OCI-LY1 (cell line): ENCODE measurements at regions not wholly inside any gene's neighbourhood (a gene's known extent, or its start where the extent isn't known, plus 50 kb on each side); places are given as distances from the start of the nearest gene placed in this dataset.
"Not testable (repeated sequence)": the region's sequence is repeated elsewhere in the genome, so short reads cannot be mapped to it uniquely, and the experiment has no call there.

Experiments
- H2AFZ ChIP-seq: fragments of 200-600 bp; sonication (generic), shearing (Covaris generic); 2 replicates; pipeline ENCODE4 v1.6.0; 2014; ENCODE audit warnings: antibody characterized with exemption, mild to moderate bottlenecking, low read length
- H3F3A ChIP-seq: fragments of 200-600 bp; sonication (generic), shearing (Covaris generic); 2 replicates; pipeline ENCODE4 v1.6.0; 2014; ENCODE audit warnings: mild to moderate bottlenecking, antibody characterized with exemption, low read length, moderate library complexity; ENCODE audit not compliant: insufficient read depth
- H3K27ac ChIP-seq: fragments of 200-600 bp; sonication (generic); 2 replicates; pipeline ENCODE4 v1.5.1; 2014; ENCODE audit warnings: low read length, mixed run types, mild to moderate bottlenecking, low read depth; ENCODE audit not compliant: poor library complexity, severe bottlenecking
- H3K27me3 ChIP-seq: fragments of 200-600 bp; sonication (generic); 2 replicates; pipeline ENCODE4 v1.6.0; 2014; ENCODE audit warnings: antibody characterized with exemption, mild to moderate bottlenecking, low read length, moderate library complexity; ENCODE audit not compliant: insufficient read depth
- H3K36me3 ChIP-seq: fragments of 200-600 bp; sonication (generic); 2 replicates; pipeline ENCODE4 v1.6.1; 2014; ENCODE audit warnings: mild to moderate bottlenecking, antibody characterized with exemption, low read length, moderate library complexity, mixed read lengths; ENCODE audit not compliant: insufficient read depth
- H3K4me1 ChIP-seq: fragments of 200-600 bp; sonication (generic); 2 replicates; pipeline ENCODE4 v1.5.1; 2014; ENCODE audit warnings: mild to moderate bottlenecking, low read length, moderate library complexity; ENCODE audit not compliant: insufficient read depth, severe bottlenecking
- H3K4me2 ChIP-seq: fragments of 200-600 bp; sonication (generic), shearing (Covaris generic); 2 replicates; pipeline ENCODE4 v1.6.1; 2014; ENCODE audit warnings: low read length
- H3K4me3 ChIP-seq: fragments of 200-600 bp; sonication (generic); 2 replicates; pipeline ENCODE4 v1.5.1; 2014; ENCODE audit warnings: low read length, low read depth, mild to moderate bottlenecking, mixed read lengths; ENCODE audit not compliant: poor library complexity, severe bottlenecking
- H3K79me2 ChIP-seq: fragments of 200-600 bp; shearing (Covaris generic); 2 replicates; pipeline ENCODE4 v1.6.1; 2016; ENCODE audit warnings: mixed run types, low read length, mixed read lengths; ENCODE audit not compliant: insufficient read depth
- H3K9ac ChIP-seq: fragments of 200-600 bp; sonication (generic), shearing (Covaris generic); 2 replicates; pipeline ENCODE4 v1.6.1; 2014; ENCODE audit warnings: mild to moderate bottlenecking, low read length, mixed read lengths
- H3K9me2 ChIP-seq: fragments of 200-600 bp; sonication (generic), shearing (Covaris generic); 2 replicates; pipeline ENCODE4 v1.6.1; 2014; ENCODE audit warnings: low read depth, mild to moderate bottlenecking, low read length, mixed read lengths
- H3K9me3 ChIP-seq: fragments of 200-600 bp; shearing (Covaris generic); 2 replicates; pipeline ENCODE4 v1.6.1; 2014; ENCODE audit warnings: low read length, mixed read lengths
- H4K20me1 ChIP-seq: fragments of 200-600 bp; sonication (generic), shearing (Covaris generic); 2 replicates; pipeline ENCODE4 v1.6.0; 2016; ENCODE audit warnings: mild to moderate bottlenecking, low read length; ENCODE audit not compliant: insufficient read depth
- EZH2 ChIP-seq: fragments of 200-600 bp; sonication (generic), shearing (Covaris generic); IDR thresholded peaks from 2 replicates; pipeline ENCODE4 v1.8.0; 2017; ENCODE audit warnings: borderline replicate concordance, mixed run types, mild to moderate bottlenecking, antibody characterized with exemption, low read length, moderate library complexity, mixed read lengths
- TF ChIP-seq, protein P1 (sequence below): fragments of 200-600 bp; sonication (generic), shearing (Covaris generic); IDR thresholded peaks from 2 replicates; pipeline ENCODE4 v1.5.1; 2017; ENCODE audit warnings: mild to moderate bottlenecking, antibody characterized with exemption, low read length, moderate library complexity, mixed read lengths

DNA sequence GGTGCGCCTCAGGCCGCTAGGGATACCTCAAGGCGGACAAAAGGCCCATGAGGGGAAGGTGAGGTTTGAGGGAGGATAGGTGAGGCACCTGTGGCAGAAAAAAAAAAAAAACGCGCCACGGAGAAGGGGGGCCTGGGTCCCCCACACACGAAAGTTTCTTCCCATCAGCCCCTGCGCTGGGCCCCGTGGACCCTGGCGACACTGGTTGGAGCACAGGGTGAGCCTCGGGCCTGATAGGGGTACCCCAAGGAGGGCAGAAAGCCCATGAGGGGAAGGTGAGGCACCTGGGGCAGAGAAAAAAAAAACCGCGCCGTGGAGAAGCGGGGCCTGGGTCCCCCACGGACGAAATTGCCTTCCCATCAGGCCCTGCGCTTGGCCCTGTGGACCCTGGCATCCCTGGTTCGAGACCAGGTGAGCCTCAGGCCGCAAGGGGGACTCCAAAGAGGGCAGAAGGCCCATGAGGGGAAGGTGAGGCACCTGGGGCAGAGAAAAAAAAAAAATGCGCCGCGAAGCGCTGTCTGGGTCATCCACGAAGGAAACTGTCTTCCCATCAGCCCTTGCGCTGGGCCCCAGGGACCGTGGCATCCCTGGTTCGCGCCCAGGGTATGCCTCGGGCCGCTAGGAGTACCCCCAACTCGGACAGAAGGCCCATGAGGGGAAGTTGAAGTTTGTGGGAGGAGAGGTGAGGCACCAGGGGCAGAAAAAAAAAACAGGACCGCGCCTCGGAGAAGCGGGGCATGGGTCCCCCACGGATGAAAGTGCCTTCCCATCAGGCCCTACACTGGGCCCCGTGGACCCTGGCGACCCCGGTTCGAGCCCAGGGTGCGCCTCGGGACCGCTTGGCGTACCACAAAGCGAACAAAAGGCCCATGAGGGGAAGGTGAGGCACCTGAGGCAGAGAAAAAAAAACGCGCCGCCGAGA is 226.2 kb downstream of the CCDC74A start:
- Histone ChIP-seq H3F3A (no peaks in the 10 kb centered on the region), H3K36me3 (no peaks in the 10 kb centered on the region), H3K4me3 (no peak overlapping the region), H3K9me3 (no peaks in the 10 kb centered on the region), H3K9me2 (no peaks in the 10 kb centered on the region), H3K9ac (no peak overlapping the region), H3K27ac (no peak overlapping the region), H4K20me1 (no peaks in the 10 kb centered on the region), H2AFZ (no peak overlapping the region), H3K79me2 (no peaks in the 10 kb centered on the region), H3K4me2 (no peak overlapping the region), H3K27me3 (no peaks in the 10 kb centered on the region), H3K4me1 (peaks cover 9% of the 10 kb centered on the region)
- TF ChIP-seq, protein P1, sequence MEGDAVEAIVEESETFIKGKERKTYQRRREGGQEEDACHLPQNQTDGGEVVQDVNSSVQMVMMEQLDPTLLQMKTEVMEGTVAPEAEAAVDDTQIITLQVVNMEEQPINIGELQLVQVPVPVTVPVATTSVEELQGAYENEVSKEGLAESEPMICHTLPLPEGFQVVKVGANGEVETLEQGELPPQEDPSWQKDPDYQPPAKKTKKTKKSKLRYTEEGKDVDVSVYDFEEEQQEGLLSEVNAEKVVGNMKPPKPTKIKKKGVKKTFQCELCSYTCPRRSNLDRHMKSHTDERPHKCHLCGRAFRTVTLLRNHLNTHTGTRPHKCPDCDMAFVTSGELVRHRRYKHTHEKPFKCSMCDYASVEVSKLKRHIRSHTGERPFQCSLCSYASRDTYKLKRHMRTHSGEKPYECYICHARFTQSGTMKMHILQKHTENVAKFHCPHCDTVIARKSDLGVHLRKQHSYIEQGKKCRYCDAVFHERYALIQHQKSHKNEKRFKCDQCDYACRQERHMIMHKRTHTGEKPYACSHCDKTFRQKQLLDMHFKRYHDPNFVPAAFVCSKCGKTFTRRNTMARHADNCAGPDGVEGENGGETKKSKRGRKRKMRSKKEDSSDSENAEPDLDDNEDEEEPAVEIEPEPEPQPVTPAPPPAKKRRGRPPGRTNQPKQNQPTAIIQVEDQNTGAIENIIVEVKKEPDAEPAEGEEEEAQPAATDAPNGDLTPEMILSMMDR, result no peak
- no peak for TF ChIP-seq EZH2

DNA sequence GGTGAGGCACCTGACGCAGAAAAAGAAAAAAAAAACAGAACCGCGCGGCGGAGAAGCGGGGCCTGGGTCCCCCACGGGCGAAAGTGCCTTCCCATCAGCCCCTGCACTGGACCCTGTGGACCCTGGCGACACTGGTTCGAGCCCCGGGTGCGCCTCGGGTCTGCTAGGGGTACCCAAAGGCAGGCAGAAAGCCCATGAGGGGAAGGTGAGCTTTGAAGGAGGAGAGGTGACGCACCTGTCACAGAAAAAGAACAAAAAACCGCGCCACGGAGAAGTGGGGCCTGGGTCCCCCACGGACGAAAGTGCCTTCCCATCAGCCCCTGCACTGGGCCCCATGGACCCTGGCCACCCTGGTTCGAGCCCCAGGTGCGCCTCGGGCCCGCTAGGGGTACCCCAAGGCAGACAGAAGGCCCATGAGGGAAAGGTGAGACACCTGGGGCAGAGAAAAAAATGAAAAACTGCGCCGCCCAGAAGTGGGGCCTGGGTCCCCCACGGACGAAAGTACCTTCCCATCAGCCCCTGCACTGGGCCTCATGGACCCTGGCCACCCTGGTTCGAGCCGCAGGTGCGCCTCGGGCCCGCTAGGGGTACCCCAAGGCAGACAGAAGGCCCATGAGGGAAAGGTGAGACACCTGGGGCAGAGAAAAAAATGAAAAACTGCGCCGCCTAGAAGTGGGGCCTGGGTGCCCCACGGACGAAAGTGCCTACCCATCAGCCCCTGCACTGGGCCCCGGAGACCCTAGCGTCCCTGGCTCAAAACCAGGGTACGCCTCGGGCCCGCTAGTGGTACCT is 227.4 kb downstream of the CCDC74A start:
- Histone ChIP-seq H3K9me2 (no peaks in the 10 kb centered on the region), H3K27me3 (no peaks in the 10 kb centered on the region), H3K4me2 (no peak overlapping the region), H3K4me3 (no peak overlapping the region), H3K79me2 (no peaks in the 10 kb centered on the region), H3K4me1 (no peaks in the 10 kb centered on the region), H3F3A (no peaks in the 10 kb centered on the region), H3K36me3 (no peaks in the 10 kb centered on the region), H3K9ac (no peak overlapping the region), H4K20me1 (no peaks in the 10 kb centered on the region), H2AFZ (no peak overlapping the region), H3K27ac (no peak overlapping the region), H3K9me3 (no peaks in the 10 kb centered on the region)
- no peak for TF ChIP-seq EZH2
- TF ChIP-seq, protein P1, result no peak

DNA sequence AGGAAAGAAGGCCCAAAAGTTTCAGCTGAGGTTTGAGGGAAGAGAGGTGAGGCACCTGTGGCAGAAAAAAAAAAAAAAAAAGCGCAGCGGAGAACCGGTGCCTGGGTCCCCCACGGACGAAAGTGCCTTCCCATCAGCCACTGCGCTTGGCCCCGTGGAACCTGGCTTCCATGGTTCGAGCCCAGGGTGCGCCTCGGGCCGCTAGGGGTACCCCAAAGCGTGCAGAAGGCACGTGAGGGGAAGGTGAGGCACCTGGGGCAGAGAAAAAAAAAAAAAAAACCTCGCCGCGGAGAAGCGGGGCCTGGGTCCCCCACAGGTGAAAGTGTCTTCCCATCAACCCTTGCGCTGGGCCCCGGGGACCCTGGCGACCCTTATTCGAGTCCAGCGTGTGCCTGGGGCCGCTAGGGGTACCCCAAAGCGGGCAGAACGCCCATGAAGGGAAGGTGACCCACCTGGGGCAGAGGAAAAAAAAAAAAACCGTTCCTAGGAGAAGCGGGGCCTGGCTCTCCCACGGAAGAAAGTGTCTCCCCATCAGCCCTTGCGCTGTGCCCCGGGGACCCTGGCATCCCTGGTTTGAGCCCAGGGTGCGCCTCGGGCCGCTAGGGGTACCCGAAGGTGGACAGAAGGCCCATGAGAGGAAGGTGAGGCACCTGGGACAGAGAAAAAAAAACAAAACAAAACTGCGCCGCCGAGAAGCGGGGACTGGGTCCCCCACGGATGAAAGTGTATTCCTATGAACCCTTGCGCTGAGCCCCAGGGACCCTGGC is 228.6 kb downstream of the CCDC74A start:
- no peak overlapping the region for H3K4me2 ChIP-seq
- H3K9me3 ChIP-seq, result no peaks in the 10 kb centered on the region
- no peaks in the 10 kb centered on the region for H3K4me1 ChIP-seq
- H3K9ac ChIP-seq, result no peak overlapping the region
- no peaks in the 10 kb centered on the region for H4K20me1 ChIP-seq
- H3K27me3 ChIP-seq, result no peaks in the 10 kb centered on the region
- TF ChIP-seq, protein P1, result no peak
- no peak for TF ChIP-seq EZH2
- H3K9me2 ChIP-seq, result no peaks in the 10 kb centered on the region
- H3K27ac ChIP-seq, result no peak overlapping the region
- H3K36me3 ChIP-seq, result no peaks in the 10 kb centered on the region
- no peak overlapping the region for H3K4me3 ChIP-seq
- H3K79me2 ChIP-seq, result no peaks in the 10 kb centered on the region
- H3F3A ChIP-seq, result no peaks in the 10 kb centered on the region
- no peak overlapping the region for H2AFZ ChIP-seq

DNA sequence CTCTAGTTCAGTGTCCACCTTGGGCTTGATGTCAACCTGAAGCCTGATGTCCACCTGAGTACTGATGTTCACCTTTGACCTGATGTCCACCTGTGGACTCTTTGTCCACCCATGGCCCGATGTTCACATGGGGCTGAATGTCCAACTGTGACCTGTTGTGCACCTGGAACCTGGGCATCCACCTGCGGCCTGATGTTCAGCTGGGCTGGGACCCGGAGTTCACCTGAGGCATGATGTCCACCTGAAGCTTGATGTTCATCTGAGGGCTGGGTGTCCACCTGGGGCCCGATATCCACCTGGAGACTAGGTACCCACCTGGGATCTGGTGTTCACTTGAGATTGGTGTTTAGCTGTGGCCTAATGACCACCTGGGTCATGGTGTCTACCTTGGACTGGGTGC is 231.3 kb downstream of the CCDC74A start:
- not testable (repeated sequence) for H3F3A ChIP-seq, H3K27ac ChIP-seq, H3K9ac ChIP-seq, H2AFZ ChIP-seq, H3K4me3 ChIP-seq, H3K27me3 ChIP-seq, H3K79me2 ChIP-seq, H3K9me2 ChIP-seq, H3K9me3 ChIP-seq, H3K4me2 ChIP-seq, H3K4me1 ChIP-seq, H4K20me1 ChIP-seq, H3K36me3 ChIP-seq
